ENCODE measurements at regions not wholly inside any gene's neighbourhood (a gene's known extent, or its start where the extent isn't known, plus 50 kb on each side); places are given as distances from the start of the nearest gene placed in this dataset.

- 84% methylated on average over 2 of the region's 2 CpGs for WGBS
- H3K36me3 ChIP-seq (ENCODE audit: control insufficient read depth in 2 of 2, insufficient read depth in 2 of 2, low read length in 1 of 2): no peaks in the 10 kb centered on the region
- H3K4me3 ChIP-seq (ENCODE audit: low read length in 2 of 2): no peak overlapping the region
- no peak for DNase-seq (ENCODE audit: low read depth in 6 of 9, low spot score in 9 of 9)
- H3K9me3 ChIP-seq (ENCODE audit: control insufficient read depth in 2 of 2, insufficient read depth in 1 of 2, low read length in 1 of 2): no peaks in the 10 kb centered on the region
- no peaks in the 10 kb centered on the region for H3K4me1 ChIP-seq (ENCODE audit: control insufficient read depth in 2 of 2, insufficient read depth in 2 of 2, low read length in 2 of 2)
- H3K27me3 ChIP-seq (ENCODE audit: control insufficient read depth in 2 of 2, insufficient read depth in 1 of 2, low read length in 1 of 2): no peaks in the 10 kb centered on the region
- no peak overlapping the region for H3K27ac ChIP-seq (ENCODE audit: low read depth in 1 of 2, low read length in 1 of 2)
Observed at GRCh38 chr2:221285148-221285547, 287.0 kb downstream of the EPHA4 start.

- Histone ChIP-seq H3K27me3 (ENCODE audit: control insufficient read depth in 2 of 2, insufficient read depth in 1 of 2, low read length in 1 of 2) (no peaks in the 10 kb centered on the region), H3K9me3 (ENCODE audit: control insufficient read depth in 2 of 2, insufficient read depth in 1 of 2, low read length in 1 of 2) (no peaks in the 10 kb centered on the region), H3K36me3 (ENCODE audit: control insufficient read depth in 2 of 2, insufficient read depth in 2 of 2, low read length in 1 of 2) (no peaks in the 10 kb centered on the region), H3K27ac (ENCODE audit: low read depth in 1 of 2, low read length in 1 of 2) (no peak overlapping the region), H3K4me3 (ENCODE audit: low read length in 2 of 2) (no peak overlapping the region), H3K4me1 (ENCODE audit: control insufficient read depth in 2 of 2, insufficient read depth in 2 of 2, low read length in 2 of 2) (no peaks in the 10 kb centered on the region)
- no peak for DNase-seq (ENCODE audit: low read depth in 6 of 9, low spot score in 9 of 9)
Observed at GRCh38 chr2:221286406-221286805, 285.7 kb downstream of the EPHA4 start.

GRCh38 chr2:221289389-221289788 lies 282.7 kb downstream of the EPHA4 start:
- no peaks in the 10 kb centered on the region for H3K36me3 ChIP-seq (ENCODE audit: control insufficient read depth in 2 of 2, insufficient read depth in 2 of 2, low read length in 1 of 2)
- H3K4me1 ChIP-seq (ENCODE audit: control insufficient read depth in 2 of 2, insufficient read depth in 2 of 2, low read length in 2 of 2): no peaks in the 10 kb centered on the region
- WGBS: 97% methylated on average over 3 of the region's 3 CpGs
- H3K4me3 ChIP-seq (ENCODE audit: low read length in 2 of 2): no peak overlapping the region
- no peak overlapping the region for H3K27ac ChIP-seq (ENCODE audit: low read depth in 1 of 2, low read length in 1 of 2)
- no peak for DNase-seq (ENCODE audit: low read depth in 6 of 9, low spot score in 9 of 9)
- no peaks in the 10 kb centered on the region for H3K9me3 ChIP-seq (ENCODE audit: control insufficient read depth in 2 of 2, insufficient read depth in 1 of 2, low read length in 1 of 2)
- H3K27me3 ChIP-seq (ENCODE audit: control insufficient read depth in 2 of 2, insufficient read depth in 1 of 2, low read length in 1 of 2): no peaks in the 10 kb centered on the region

GRCh38 chr2:221289846-221290245 lies 282.3 kb downstream of the EPHA4 start:
- DNase-seq (ENCODE audit: low read depth in 6 of 9, low spot score in 9 of 9): no peak
- no peak overlapping the region for H3K27ac ChIP-seq (ENCODE audit: low read depth in 1 of 2, low read length in 1 of 2)

DNA sequence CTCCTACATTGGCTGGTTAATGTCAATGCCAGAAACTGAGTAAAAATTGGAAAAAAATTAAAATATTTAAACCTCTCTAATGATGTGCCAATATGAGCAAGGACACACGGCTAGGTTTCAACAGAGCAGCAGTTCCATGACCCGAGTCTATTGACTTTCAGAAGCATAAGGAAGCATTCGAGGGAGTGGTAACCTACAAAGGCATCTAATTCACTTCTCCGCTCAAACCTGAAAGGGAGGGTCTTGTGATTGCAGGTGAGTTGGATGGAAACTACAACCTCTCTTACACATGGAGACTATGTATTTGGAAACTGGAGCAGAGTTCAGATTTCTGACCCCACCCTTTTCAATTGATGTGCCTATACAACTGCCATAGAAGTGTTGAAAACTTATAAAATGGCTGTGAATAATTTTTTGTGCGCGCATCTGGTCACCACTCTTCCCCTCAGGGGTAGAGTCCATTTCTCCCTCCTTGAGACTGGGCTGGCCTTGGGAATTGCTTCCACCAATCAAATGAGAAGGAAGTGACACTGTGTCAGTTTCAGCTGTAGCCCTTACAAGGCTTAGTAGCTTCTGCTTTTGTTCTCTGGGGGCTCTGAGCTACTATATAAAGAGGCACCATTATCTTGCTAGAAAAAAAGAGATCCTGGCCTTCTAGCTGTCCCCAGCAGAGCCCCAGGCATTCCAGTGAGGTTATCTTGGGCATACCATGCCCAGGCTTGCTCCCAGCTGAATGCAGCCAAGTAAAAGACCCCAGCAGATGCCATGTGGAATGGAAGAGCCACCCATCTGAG lies 278.0 kb downstream of the EPHA4 start:
- H3K4me1 ChIP-seq (ENCODE audit: control insufficient read depth in 2 of 2, insufficient read depth in 2 of 2, low read length in 2 of 2): no peaks in the 10 kb centered on the region
- DNase-seq (ENCODE audit: low read depth in 6 of 9, low spot score in 9 of 9): no peak
- H3K27ac ChIP-seq (ENCODE audit: low read depth in 1 of 2, low read length in 1 of 2): no peak overlapping the region
- no peaks in the 10 kb centered on the region for H3K9me3 ChIP-seq (ENCODE audit: control insufficient read depth in 2 of 2, insufficient read depth in 1 of 2, low read length in 1 of 2)
- WGBS: 96% methylated on average over 6 of the region's 6 CpGs
- H3K36me3 ChIP-seq (ENCODE audit: control insufficient read depth in 2 of 2, insufficient read depth in 2 of 2, low read length in 1 of 2): no peaks in the 10 kb centered on the region
- H3K4me3 ChIP-seq (ENCODE audit: low read length in 2 of 2): no peak overlapping the region
- no peaks in the 10 kb centered on the region for H3K27me3 ChIP-seq (ENCODE audit: control insufficient read depth in 2 of 2, insufficient read depth in 1 of 2, low read length in 1 of 2)

More at GRCh38 chr2:221289846-221290245, 282.3 kb downstream of the EPHA4 start:
- no peaks in the 10 kb centered on the region for H3K36me3 ChIP-seq (ENCODE audit: control insufficient read depth in 2 of 2, insufficient read depth in 2 of 2, low read length in 1 of 2)
- no peak overlapping the region for H3K4me3 ChIP-seq (ENCODE audit: low read length in 2 of 2)
- no peaks in the 10 kb centered on the region for H3K4me1 ChIP-seq (ENCODE audit: control insufficient read depth in 2 of 2, insufficient read depth in 2 of 2, low read length in 2 of 2)
- no peaks in the 10 kb centered on the region for H3K27me3 ChIP-seq (ENCODE audit: control insufficient read depth in 2 of 2, insufficient read depth in 1 of 2, low read length in 1 of 2)
- H3K9me3 ChIP-seq (ENCODE audit: control insufficient read depth in 2 of 2, insufficient read depth in 1 of 2, low read length in 1 of 2): no peaks in the 10 kb centered on the region

DNA sequence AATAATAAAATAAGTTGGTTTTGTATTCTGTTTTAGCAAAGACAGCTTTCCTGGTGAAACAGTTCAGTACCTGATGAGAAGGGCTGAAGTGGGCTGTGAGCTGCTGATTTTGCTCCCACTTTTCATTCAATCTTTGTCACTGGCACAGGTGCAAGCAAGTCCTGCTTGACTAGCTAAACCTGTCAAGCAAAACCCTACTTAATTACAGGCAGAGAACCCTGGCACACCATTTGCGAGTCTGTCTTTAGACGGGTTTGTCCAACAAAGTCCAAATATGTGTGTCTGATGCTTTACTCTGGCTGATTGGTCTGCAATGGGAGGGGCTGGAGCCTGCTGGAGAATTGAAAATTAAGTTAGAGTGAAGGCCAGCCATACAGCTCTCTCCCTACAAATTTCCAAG lies 267.2 kb downstream of the EPHA4 start:
- H3K27ac ChIP-seq (ENCODE audit: low read depth in 1 of 2, low read length in 1 of 2): no peak overlapping the region
- no peaks in the 10 kb centered on the region for H3K4me1 ChIP-seq (ENCODE audit: control insufficient read depth in 2 of 2, insufficient read depth in 2 of 2, low read length in 2 of 2)
- H3K27me3 ChIP-seq (ENCODE audit: control insufficient read depth in 2 of 2, insufficient read depth in 1 of 2, low read length in 1 of 2): no peaks in the 10 kb centered on the region
- no peak for DNase-seq (ENCODE audit: low read depth in 6 of 9, low spot score in 9 of 9)
- H3K4me3 ChIP-seq (ENCODE audit: low read length in 2 of 2): no peak overlapping the region
- 95% methylated on average over 2 of the region's 2 CpGs for WGBS
- no peaks in the 10 kb centered on the region for H3K36me3 ChIP-seq (ENCODE audit: control insufficient read depth in 2 of 2, insufficient read depth in 2 of 2, low read length in 1 of 2)
- H3K9me3 ChIP-seq (ENCODE audit: control insufficient read depth in 2 of 2, insufficient read depth in 1 of 2, low read length in 1 of 2): no peaks in the 10 kb centered on the region

DNA sequence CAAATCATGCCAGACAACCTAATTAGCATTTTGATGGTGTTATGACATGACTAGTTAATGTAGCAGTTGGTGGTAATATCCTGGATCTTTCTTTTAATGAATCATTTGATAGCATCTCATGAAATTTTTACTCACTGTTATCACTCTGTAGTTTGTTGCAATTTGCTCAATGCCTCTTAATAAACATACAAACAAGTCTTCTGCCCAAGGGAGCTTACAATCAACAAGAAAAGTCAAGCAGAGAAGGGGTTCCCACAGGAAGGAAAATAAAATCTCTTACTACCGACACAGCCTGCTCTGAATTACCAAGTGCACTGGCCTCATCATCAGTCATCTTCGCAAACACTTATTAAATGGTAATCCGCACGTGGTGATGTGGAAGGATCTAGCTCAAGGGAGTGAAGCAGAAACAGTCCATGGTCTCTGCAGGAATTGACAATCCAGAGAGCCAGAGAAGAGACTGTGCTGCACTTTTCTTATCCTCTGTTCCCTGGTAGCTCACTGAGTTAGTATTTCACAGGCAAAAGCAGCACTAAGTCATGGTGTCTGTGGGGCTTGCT lies 263.5 kb downstream of the EPHA4 start:
- no peaks in the 10 kb centered on the region for H3K27me3 ChIP-seq (ENCODE audit: control insufficient read depth in 2 of 2, insufficient read depth in 1 of 2, low read length in 1 of 2)
- DNase-seq (ENCODE audit: low read depth in 6 of 9, low spot score in 9 of 9): no peak
- H3K36me3 ChIP-seq (ENCODE audit: control insufficient read depth in 2 of 2, insufficient read depth in 2 of 2, low read length in 1 of 2): no peaks in the 10 kb centered on the region
- H3K4me1 ChIP-seq (ENCODE audit: control insufficient read depth in 2 of 2, insufficient read depth in 2 of 2, low read length in 2 of 2): peaks cover 0 to 2% of the 10 kb centered on the region in 2 donors
- no peak overlapping the region for H3K27ac ChIP-seq (ENCODE audit: low read depth in 1 of 2, low read length in 1 of 2)
- H3K4me3 ChIP-seq (ENCODE audit: low read length in 2 of 2): no peak overlapping the region
- no peaks in the 10 kb centered on the region for H3K9me3 ChIP-seq (ENCODE audit: control insufficient read depth in 2 of 2, insufficient read depth in 1 of 2, low read length in 1 of 2)
- WGBS: 99% methylated on average over 4 of the region's 4 CpGs

GRCh38 chr2:221309892-221310583 lies 262.1 kb downstream of the EPHA4 start:
- H3K36me3 ChIP-seq (ENCODE audit: control insufficient read depth in 2 of 2, insufficient read depth in 2 of 2, low read length in 1 of 2): no peaks in the 10 kb centered on the region
- H3K4me3 ChIP-seq (ENCODE audit: low read length in 2 of 2): no peak overlapping the region
- peaks cover 0 to 2% of the 10 kb centered on the region in 2 donors for H3K4me1 ChIP-seq (ENCODE audit: control insufficient read depth in 2 of 2, insufficient read depth in 2 of 2, low read length in 2 of 2)
- 91% methylated on average over 10 of the region's 10 CpGs for WGBS
- H3K9me3 ChIP-seq (ENCODE audit: control insufficient read depth in 2 of 2, insufficient read depth in 1 of 2, low read length in 1 of 2): no peaks in the 10 kb centered on the region
- H3K27ac ChIP-seq (ENCODE audit: low read depth in 1 of 2, low read length in 1 of 2): no peak overlapping the region
- DNase-seq (ENCODE audit: low read depth in 6 of 9, low spot score in 9 of 9): no peak
- H3K27me3 ChIP-seq (ENCODE audit: control insufficient read depth in 2 of 2, insufficient read depth in 1 of 2, low read length in 1 of 2): no peaks in the 10 kb centered on the region

- Histone ChIP-seq H3K27ac (ENCODE audit: low read depth in 1 of 2, low read length in 1 of 2) (no peak overlapping the region), H3K36me3 (ENCODE audit: control insufficient read depth in 2 of 2, insufficient read depth in 2 of 2, low read length in 1 of 2) (no peaks in the 10 kb centered on the region), H3K4me1 (ENCODE audit: control insufficient read depth in 2 of 2, insufficient read depth in 2 of 2, low read length in 2 of 2) (peaks cover 0 to 2% of the 10 kb centered on the region in 2 donors), H3K9me3 (ENCODE audit: control insufficient read depth in 2 of 2, insufficient read depth in 1 of 2, low read length in 1 of 2) (no peaks in the 10 kb centered on the region), H3K27me3 (ENCODE audit: control insufficient read depth in 2 of 2, insufficient read depth in 1 of 2, low read length in 1 of 2) (no peaks in the 10 kb centered on the region), H3K4me3 (ENCODE audit: low read length in 2 of 2) (no peak overlapping the region)
- DNase-seq (ENCODE audit: low read depth in 6 of 9, low spot score in 9 of 9): no peak
- WGBS: 88% methylated on average over 1 of the region's 1 CpG
Observed at GRCh38 chr2:221310730-221311129, 261.4 kb downstream of the EPHA4 start.
